ENCODE measurements at regions not wholly inside any gene's neighbourhood (a gene's known extent, or its start where the extent isn't known, plus 50 kb on each side); places are given as distances from the start of the nearest gene placed in this dataset.

GRCh38 chr5:167546270-167546669 is 745.2 kb upstream of the WWC1 start:
- TF ChIP-seq, protein P1, sequence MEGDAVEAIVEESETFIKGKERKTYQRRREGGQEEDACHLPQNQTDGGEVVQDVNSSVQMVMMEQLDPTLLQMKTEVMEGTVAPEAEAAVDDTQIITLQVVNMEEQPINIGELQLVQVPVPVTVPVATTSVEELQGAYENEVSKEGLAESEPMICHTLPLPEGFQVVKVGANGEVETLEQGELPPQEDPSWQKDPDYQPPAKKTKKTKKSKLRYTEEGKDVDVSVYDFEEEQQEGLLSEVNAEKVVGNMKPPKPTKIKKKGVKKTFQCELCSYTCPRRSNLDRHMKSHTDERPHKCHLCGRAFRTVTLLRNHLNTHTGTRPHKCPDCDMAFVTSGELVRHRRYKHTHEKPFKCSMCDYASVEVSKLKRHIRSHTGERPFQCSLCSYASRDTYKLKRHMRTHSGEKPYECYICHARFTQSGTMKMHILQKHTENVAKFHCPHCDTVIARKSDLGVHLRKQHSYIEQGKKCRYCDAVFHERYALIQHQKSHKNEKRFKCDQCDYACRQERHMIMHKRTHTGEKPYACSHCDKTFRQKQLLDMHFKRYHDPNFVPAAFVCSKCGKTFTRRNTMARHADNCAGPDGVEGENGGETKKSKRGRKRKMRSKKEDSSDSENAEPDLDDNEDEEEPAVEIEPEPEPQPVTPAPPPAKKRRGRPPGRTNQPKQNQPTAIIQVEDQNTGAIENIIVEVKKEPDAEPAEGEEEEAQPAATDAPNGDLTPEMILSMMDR (conservative IDR thresholded peaks at IDR 0.05; ENCODE audit: low read length), result no peak
- no peak for TF ChIP-seq EZH2phosphoT487 (IDR thresholded peaks at IDR 0.05; ENCODE audit: borderline replicate concordance, low read depth, low read length)
